Testis (tissue), 2 donors: ENCODE measurements at regions not wholly inside any gene's neighbourhood (a gene's known extent, or its start where the extent isn't known, plus 50 kb on each side); places are given as distances from the start of the nearest gene placed in this dataset.

ENCODE experiments used
- DNase-seq: peaks from one replicate; pipeline ENCODE4 v3.0.0-alpha.2; 2019
- H3K27ac ChIP-seq, 2 donors: fragments of 200-600 bp; sonication (generic); one replicate each; pipeline ENCODE4 v1.5.1; 2019
- H3K27me3 ChIP-seq: fragments of 200-600 bp; sonication (generic); one replicate; pipeline ENCODE4 v1.5.1; 2019
- H3K36me3 ChIP-seq: fragments of 200-600 bp; sonication (generic); one replicate; pipeline ENCODE4 v1.5.1; 2017; ENCODE audit warnings: low read depth; ENCODE audit errors: missing control alignments
- H3K4me1 ChIP-seq: fragments of 200-600 bp; sonication (generic); one replicate; pipeline ENCODE4 v1.5.1; 2019
- H3K4me3 ChIP-seq, 2 donors: fragments of 200-600 bp; sonication (generic); one replicate each; pipeline ENCODE4 v1.5.1; 2017 to 2019
- H3K9me3 ChIP-seq: fragments of 200-600 bp; sonication (generic); one replicate; pipeline ENCODE4 v1.5.1; 2017
- POLR2A ChIP-seq: fragments of 450-650 bp; IDR thresholded peaks from one replicate; pipeline ENCODE4 v1.6.1; 2017; ENCODE audit warnings: antibody characterized with exemption, mild to moderate bottlenecking, moderate library complexity
- WGBS, 2 donors: methylation state at CpG; one replicate each; pipeline ENCODE4 v1.1.5; 2018; 5-methylcytosine and 5-hydroxymethylcytosine counted together
- intact Hi-C: fragments of 100-400 bp; cut with DNase I; formaldehyde crosslinking; loops from one replicate; pipeline ENCODE4 v1.15.1; 2023; ENCODE audit warnings: low total_unique reads
- TF ChIP-seq, protein P1 (sequence below), 3 experiments: fragments of 450-650 bp in 2 of 3; fragments of 200-600 bp in 1 of 3; sonication (generic) in 1 of 3; IDR thresholded peaks; one replicate each; pipeline ENCODE4 v1.5.1; 2016 to 2019; ENCODE audit warnings: antibody characterized with exemption in 3 of 3, mild to moderate bottlenecking in 2 of 3, moderate library complexity in 1 of 3

DNA sequence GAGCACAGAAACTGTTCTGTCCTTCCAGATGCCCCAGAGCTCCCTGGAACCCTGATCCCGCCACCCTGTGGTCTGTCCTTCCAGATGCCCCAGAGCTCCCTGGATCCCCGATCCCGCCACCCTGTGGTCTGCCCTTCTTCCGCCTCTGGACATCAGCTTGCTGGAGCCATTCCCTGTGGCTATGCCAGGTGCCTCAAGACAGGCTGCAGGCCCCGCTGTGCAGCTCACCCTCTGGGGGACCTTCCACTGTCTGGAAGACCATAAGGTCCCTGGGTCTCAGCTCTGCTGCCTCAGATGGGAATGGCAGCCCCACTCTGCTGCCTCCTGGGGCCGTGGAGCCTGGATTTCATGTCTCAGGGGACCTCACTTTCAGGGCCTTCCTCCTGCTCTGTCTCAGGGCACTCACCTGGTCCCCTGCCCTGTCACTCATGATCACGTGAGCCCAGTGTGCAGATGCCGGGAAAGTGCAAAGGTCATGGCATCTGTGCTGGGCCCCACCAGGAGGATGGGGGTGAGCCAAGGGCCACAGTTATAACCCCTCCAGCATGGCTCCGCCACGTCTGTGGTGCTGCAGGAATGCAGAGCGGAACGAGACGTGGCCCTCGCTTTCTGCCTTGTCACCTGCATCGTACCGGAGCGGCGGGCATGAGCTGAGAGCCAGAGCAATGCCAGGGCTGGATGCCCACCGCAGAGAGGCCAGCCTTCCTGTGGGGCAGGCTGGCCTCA lies 1520.7 kb downstream of the BRD1 start:
- H3K9me3 ChIP-seq = no peaks in the 10 kb centered on the region
- no peaks in the 10 kb centered on the region for H3K36me3 ChIP-seq
- H3K27ac ChIP-seq = no peak overlapping the region
- no peaks in the 10 kb centered on the region for H3K4me1 ChIP-seq
- H3K4me3 ChIP-seq = no peak overlapping the region
- 91% methylated on average over 19 of the region's 19 CpGs; no CpG with 5 or more reads in 1 of the 2 donors for WGBS, 2 donors
- TF ChIP-seq, protein P1, sequence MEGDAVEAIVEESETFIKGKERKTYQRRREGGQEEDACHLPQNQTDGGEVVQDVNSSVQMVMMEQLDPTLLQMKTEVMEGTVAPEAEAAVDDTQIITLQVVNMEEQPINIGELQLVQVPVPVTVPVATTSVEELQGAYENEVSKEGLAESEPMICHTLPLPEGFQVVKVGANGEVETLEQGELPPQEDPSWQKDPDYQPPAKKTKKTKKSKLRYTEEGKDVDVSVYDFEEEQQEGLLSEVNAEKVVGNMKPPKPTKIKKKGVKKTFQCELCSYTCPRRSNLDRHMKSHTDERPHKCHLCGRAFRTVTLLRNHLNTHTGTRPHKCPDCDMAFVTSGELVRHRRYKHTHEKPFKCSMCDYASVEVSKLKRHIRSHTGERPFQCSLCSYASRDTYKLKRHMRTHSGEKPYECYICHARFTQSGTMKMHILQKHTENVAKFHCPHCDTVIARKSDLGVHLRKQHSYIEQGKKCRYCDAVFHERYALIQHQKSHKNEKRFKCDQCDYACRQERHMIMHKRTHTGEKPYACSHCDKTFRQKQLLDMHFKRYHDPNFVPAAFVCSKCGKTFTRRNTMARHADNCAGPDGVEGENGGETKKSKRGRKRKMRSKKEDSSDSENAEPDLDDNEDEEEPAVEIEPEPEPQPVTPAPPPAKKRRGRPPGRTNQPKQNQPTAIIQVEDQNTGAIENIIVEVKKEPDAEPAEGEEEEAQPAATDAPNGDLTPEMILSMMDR (IDR thresholded peaks at IDR 0.05) = no peak
- TF ChIP-seq POLR2A = no peak
- H3K27me3 ChIP-seq = no peaks in the 10 kb centered on the region
- DNase-seq = no peak
- intact Hi-C loops = no loop called here

- no peak overlapping the region for H3K27ac ChIP-seq
- WGBS, 2 donors = 92 to 95% methylated on average over 8 of the region's 8 CpGs
- H3K4me1 ChIP-seq = no peaks in the 10 kb centered on the region
- DNase-seq = no peak
- no peaks in the 10 kb centered on the region for H3K36me3 ChIP-seq
- intact Hi-C loops = no loop called here
- TF ChIP-seq, protein P1 (IDR thresholded peaks at IDR 0.05) = no peak
- no peak for TF ChIP-seq POLR2A
- H3K9me3 ChIP-seq = no peaks in the 10 kb centered on the region
- no peaks in the 10 kb centered on the region for H3K27me3 ChIP-seq
- no peak overlapping the region for H3K4me3 ChIP-seq
Observed at GRCh38 chr22:48306284-48306683, 1521.4 kb downstream of the BRD1 start.

DNA sequence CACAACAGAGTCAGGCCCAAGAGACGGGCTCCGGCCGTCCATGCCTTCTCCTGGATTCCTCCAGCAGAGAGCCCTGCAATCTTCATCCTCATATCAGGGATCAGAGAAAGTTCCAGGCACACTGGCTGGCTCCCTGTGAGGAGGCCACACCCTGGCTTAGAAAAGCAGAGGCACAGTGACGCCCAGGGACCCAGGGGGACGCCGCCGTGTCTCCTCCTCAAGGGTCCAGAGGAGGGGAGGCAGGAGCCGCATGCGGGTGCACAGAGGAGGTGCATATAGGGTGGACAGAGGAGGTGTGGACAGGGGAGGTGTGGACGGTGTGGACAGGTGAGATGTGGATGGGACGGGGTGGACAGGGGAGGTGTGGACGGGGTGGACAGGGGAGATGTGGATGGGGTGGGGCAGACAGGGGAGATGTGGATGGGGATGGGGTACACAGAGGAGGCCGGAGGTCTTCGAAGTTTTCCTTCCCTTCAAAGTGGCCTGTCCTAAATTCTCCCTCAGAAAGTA lies 1521.9 kb downstream of the BRD1 start:
- no peaks in the 10 kb centered on the region for H3K36me3 ChIP-seq
- H3K4me3 ChIP-seq = no peak overlapping the region
- no peak overlapping the region for H3K27ac ChIP-seq
- intact Hi-C loops = no loop called here
- H3K9me3 ChIP-seq = no peaks in the 10 kb centered on the region
- 92 to 95% methylated on average over 14 of the region's 14 CpGs for WGBS, 2 donors
- TF ChIP-seq, protein P1 (IDR thresholded peaks at IDR 0.05) = no peak
- no peak for TF ChIP-seq POLR2A
- H3K27me3 ChIP-seq = no peaks in the 10 kb centered on the region
- no peak for DNase-seq
- H3K4me1 ChIP-seq = no peaks in the 10 kb centered on the region

DNA sequence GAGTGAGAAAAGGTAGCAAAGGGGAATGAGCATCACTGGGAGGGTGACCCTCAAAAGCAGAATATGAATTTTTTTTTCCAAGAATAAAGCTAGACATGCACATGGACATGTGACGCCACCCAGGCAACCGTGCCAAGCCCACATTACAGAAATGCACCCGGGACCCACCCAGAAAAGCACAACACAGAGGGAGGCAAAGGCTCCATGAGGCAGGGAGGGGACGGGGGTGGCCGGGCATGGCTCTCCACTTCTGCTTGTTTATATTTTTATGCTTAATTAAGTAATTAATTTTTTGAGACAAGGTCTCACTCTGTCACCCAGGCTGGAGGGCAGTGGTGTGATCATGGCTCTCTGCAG lies 1524.3 kb downstream of the BRD1 start:
- H3K4me1 ChIP-seq = no peaks in the 10 kb centered on the region
- H3K27me3 ChIP-seq = no peaks in the 10 kb centered on the region
- intact Hi-C loops = no loop called here
- no peak for TF ChIP-seq POLR2A
- TF ChIP-seq, protein P1 (IDR thresholded peaks at IDR 0.05) = no peak
- no peaks in the 10 kb centered on the region for H3K9me3 ChIP-seq
- H3K4me3 ChIP-seq = no peak overlapping the region
- no peak overlapping the region for H3K27ac ChIP-seq
- no peaks in the 10 kb centered on the region for H3K36me3 ChIP-seq
- 93 to 96% methylated on average over 5 of the region's 5 CpGs for WGBS, 2 donors
- DNase-seq = no peak
